IMR-90 (cell line): ENCODE measurements at regions not wholly inside any gene's neighbourhood (a gene's known extent, or its start where the extent isn't known, plus 50 kb on each side); places are given as distances from the start of the nearest gene placed in this dataset.

Experiments
- ATAC-seq: fragments of 200-7000 bp; cut with Tn5 transposase; 2 replicates; pipeline ENCODE4 v1.9.1; 2020; ENCODE audit warnings: low read depth, mild to moderate bottlenecking, moderate library complexity
- BruUV-seq: library from RNA; stranded (reverse); fragments of 400-500 nt; replicated peaks from 2 replicates; lab custom pipeline; 2021; lab: Mats Ljungman, UMichigan
- CTCF ChIA-PET: fragments of 300-600 bp; formaldehyde crosslinking; extraction: SDS; loops from one replicate; lab custom pipeline; 2021; ENCODE audit warnings: antibody characterized with exemption; lab: Yijun Ruan, JAX
- POLR2A ChIA-PET: fragments of 300-600 bp; sonication (Branson Sonifier 250); formaldehyde crosslinking; loops from one replicate; lab custom pipeline; 2022; ENCODE audit warnings: antibody characterized with exemption; ENCODE audit not compliant: unreplicated experiment; lab: Charles Lee
- DNase-seq: peaks from one replicate; pipeline ENCODE4 v3.0.0; 2013
- H2AFZ ChIP-seq: replicated peaks from 2 replicates; pipeline ENCODE3; 2013; ENCODE audit warnings: low read length, mild to moderate bottlenecking; ENCODE audit not compliant: poor library complexity
- H2AK5ac ChIP-seq: 2 replicates; pipeline ENCODE4 v1.6.1; 2013; ENCODE audit warnings: low read depth, low read length, inconsistent platforms
- H2AK9ac ChIP-seq: replicated peaks from 2 replicates; pipeline ENCODE3; 2013; ENCODE audit warnings: mild to moderate bottlenecking, low read depth, low read length, moderate library complexity; ENCODE audit not compliant: poor library complexity
- H2BK120ac ChIP-seq: 2 replicates; pipeline ENCODE4 v1.6.1; 2013; ENCODE audit warnings: low read depth, low read length, inconsistent platforms
- H2BK15ac ChIP-seq: 3 replicates; pipeline ENCODE4 v1.6.1; 2013; ENCODE audit warnings: low read depth, low read length, inconsistent platforms
- H2BK20ac ChIP-seq: 2 replicates; pipeline ENCODE4 v1.6.1; 2013; ENCODE audit warnings: low read depth, mild to moderate bottlenecking, inconsistent platforms, low read length, moderate library complexity
- H2BK5ac ChIP-seq: 2 replicates; pipeline ENCODE4 v1.6.1; 2013; ENCODE audit warnings: mild to moderate bottlenecking, low read depth, low read length, inconsistent platforms; ENCODE audit not compliant: poor library complexity, severe bottlenecking
- H3K14ac ChIP-seq: replicated peaks from 2 replicates; pipeline ENCODE4 v1.6.1; 2013; ENCODE audit warnings: low read depth, low read length, inconsistent platforms
- H3K18ac ChIP-seq: 2 replicates; pipeline ENCODE4 v1.6.1; 2013; ENCODE audit warnings: low read depth, low read length, control low read depth
- H3K23ac ChIP-seq: 2 replicates; pipeline ENCODE4 v1.6.1; 2013; ENCODE audit warnings: low read depth, low read length, inconsistent platforms
- H3K27ac ChIP-seq: 2 replicates; pipeline ENCODE4 v1.5.1; 2013; ENCODE audit warnings: mild to moderate bottlenecking, control low read depth, low read length; ENCODE audit not compliant: insufficient read depth
- H3K27me3 ChIP-seq: 2 replicates; pipeline ENCODE4 v1.6.1; 2013; ENCODE audit warnings: low read length; ENCODE audit not compliant: control insufficient read depth, insufficient read depth
- H3K36me3 ChIP-seq: 2 replicates; pipeline ENCODE4 v1.6.1; 2013; ENCODE audit warnings: low read length, mixed read lengths; ENCODE audit not compliant: control insufficient read depth, insufficient read depth
- H3K4ac ChIP-seq: 2 replicates; pipeline ENCODE4 v1.6.1; 2013; ENCODE audit warnings: low read depth, low read length, inconsistent platforms
- H3K4me1 ChIP-seq: 2 replicates; pipeline ENCODE4 v1.6.1; 2013; ENCODE audit warnings: low read length, mixed read lengths; ENCODE audit not compliant: control insufficient read depth, insufficient read depth
- H3K4me2 ChIP-seq: 2 replicates; pipeline ENCODE4 v1.6.1; 2013; ENCODE audit warnings: low read depth, mild to moderate bottlenecking, control low read depth, low read length, moderate library complexity
- H3K4me3 ChIP-seq: 2 replicates; pipeline ENCODE4 v1.5.1; 2013; ENCODE audit warnings: low read depth, mild to moderate bottlenecking, control low read depth, low read length, moderate library complexity; ENCODE audit not compliant: insufficient read depth
- H3K56ac ChIP-seq: 2 replicates; pipeline ENCODE4 v1.6.1; 2013; ENCODE audit warnings: low read length, inconsistent platforms; ENCODE audit not compliant: insufficient read depth; ENCODE audit errors: extremely low read depth
- H3K79me1 ChIP-seq, 2 experiments: 2 replicates each; pipeline ENCODE4 v1.6.1; 2013; ENCODE audit warnings: low read length in 2 of 2, inconsistent platforms in 1 of 2, low read depth in 1 of 2
- H3K9ac ChIP-seq: 2 replicates; pipeline ENCODE4 v1.6.1; 2013; ENCODE audit warnings: low read depth, low read length, control low read depth
- H3K9me1 ChIP-seq: 2 replicates; pipeline ENCODE4 v1.6.1; 2013; ENCODE audit warnings: low read length, inconsistent platforms; ENCODE audit not compliant: insufficient read depth
- H3K9me3 ChIP-seq: 2 replicates; pipeline ENCODE4 v1.6.1; 2013; ENCODE audit warnings: low read length; ENCODE audit not compliant: control insufficient read depth, insufficient read depth
- H4K20me1 ChIP-seq: 2 replicates; pipeline ENCODE4 v1.6.1; 2013; ENCODE audit warnings: low read length, inconsistent platforms; ENCODE audit not compliant: insufficient read depth
- H4K5ac ChIP-seq: 2 replicates; pipeline ENCODE4 v1.6.1; 2013; ENCODE audit warnings: mild to moderate bottlenecking, low read depth, low read length, control low read depth
- H4K8ac ChIP-seq, 2 experiments: 2 replicates each; pipeline ENCODE4 v1.6.1; 2013; ENCODE audit warnings: low read depth in 2 of 2, low read length in 2 of 2, control low read depth in 1 of 2, inconsistent platforms in 1 of 2
- H4K91ac ChIP-seq: 2 replicates; pipeline ENCODE4 v1.6.1; 2013; ENCODE audit warnings: low read depth, low read length, inconsistent platforms; ENCODE audit not compliant: insufficient read depth
- BHLHE40 ChIP-seq: fragments of 150-350 bp; IDR thresholded peaks from 2 replicates; pipeline ENCODE4 v1.6.1; 2016; ENCODE audit warnings: mild to moderate bottlenecking, low read depth, low read length
- CEBPB ChIP-seq: IDR thresholded peaks from 2 replicates; pipeline ENCODE4 v1.6.1; 2012; ENCODE audit warnings: low read depth, low read length, improper control_type of control experiment
- CHD1 ChIP-seq: IDR thresholded peaks from 2 replicates; pipeline ENCODE4 v1.6.1; 2012; ENCODE audit warnings: low read depth, low read length, improper control_type of control experiment
- CTCF ChIP-seq: conservative IDR thresholded peaks from 2 replicates; pipeline ENCODE4 v1.5.1; 2012; ENCODE audit warnings: mild to moderate bottlenecking, low read depth, low read length, improper control_type of control experiment
- ELK1 ChIP-seq: fragments of 150-350 bp; IDR thresholded peaks from 2 replicates; pipeline ENCODE4 v1.6.1; 2016; ENCODE audit warnings: low read depth, mild to moderate bottlenecking, low read length, moderate library complexity, borderline replicate concordance
- FOS ChIP-seq: fragments of 150-350 bp; IDR thresholded peaks from 2 replicates; pipeline ENCODE4 v1.6.1; 2016; ENCODE audit warnings: low read depth, low read length
- MAZ ChIP-seq: IDR thresholded peaks from 2 replicates; pipeline ENCODE4 v1.6.1; 2012; ENCODE audit warnings: low read depth, mild to moderate bottlenecking, low read length, improper control_type of control experiment, moderate library complexity, borderline replicate concordance
- MXI1 ChIP-seq: IDR thresholded peaks from 2 replicates; pipeline ENCODE4 v1.6.1; 2012; ENCODE audit warnings: low read depth, mild to moderate bottlenecking, low read length, moderate library complexity, borderline replicate concordance
- NFE2L2 ChIP-seq: fragments of 150-350 bp; IDR thresholded peaks from 2 replicates; pipeline ENCODE4 v1.6.1; 2016; ENCODE audit warnings: low read depth, mild to moderate bottlenecking, low read length
- POLR2A ChIP-seq: IDR thresholded peaks from 2 replicates; pipeline ENCODE4 v1.6.1; 2012; ENCODE audit warnings: mild to moderate bottlenecking, low read depth, low read length
- RAD21 ChIP-seq: IDR thresholded peaks from 2 replicates; pipeline ENCODE4 v1.6.1; 2012; ENCODE audit warnings: low read length, improper control_type of control experiment
- RCOR1 ChIP-seq: IDR thresholded peaks from 2 replicates; pipeline ENCODE4 v1.6.1; 2012; ENCODE audit warnings: mild to moderate bottlenecking, low read length, improper control_type of control experiment; ENCODE audit not compliant: insufficient replicate concordance
- RFX5 ChIP-seq: IDR thresholded peaks from 2 replicates; pipeline ENCODE4 v1.8.0; 2012; ENCODE audit warnings: low read depth, mild to moderate bottlenecking, low read length, moderate library complexity
- SMC3 ChIP-seq: fragments of 150-350 bp; IDR thresholded peaks from 2 replicates; pipeline ENCODE4 v1.6.1; 2016; ENCODE audit warnings: low read depth, mild to moderate bottlenecking, antibody characterized with exemption, low read length, moderate library complexity
- WGBS, 2 experiments: methylation state at CpG; one replicate each; pipeline versions ENCODE4 v1.1.5 to v1.1.7; 2013; ENCODE audit warnings: missing lambda C conversion rate in 2 of 2; ENCODE audit not compliant: insufficient read length in 1 of 2; ENCODE audit errors: extremely low coverage in 2 of 2; 5-methylcytosine and 5-hydroxymethylcytosine counted together
- dilution Hi-C: fragments of 300-500 bp; cut with HindIII; formaldehyde crosslinking; loops from one replicate; pipeline ENCODE4 v1.14.3; 2018; ENCODE audit warnings: low sequenced_read_pairs; ENCODE audit not compliant: unreplicated experiment
- in situ Hi-C: fragments of 300-500 bp; cut with MboI; formaldehyde crosslinking; loops from 3 replicates; pipeline ENCODE4 v1.14.3; 2019; ENCODE audit warnings: low sequenced_read_pairs, inconsistent platforms, mixed read lengths
- intact Hi-C: fragments of 100-400 bp; cut with micrococcal nuclease; formaldehyde crosslinking; loops from 2 replicates; pipeline ENCODE4 v1.10.0; 2022
- TF ChIP-seq, protein P1 (sequence below): fragments of 150-350 bp; IDR thresholded peaks from 2 replicates; pipeline ENCODE4 v1.6.1; 2017; ENCODE audit warnings: mild to moderate bottlenecking, antibody characterized with exemption, low read length, low read depth

DNA sequence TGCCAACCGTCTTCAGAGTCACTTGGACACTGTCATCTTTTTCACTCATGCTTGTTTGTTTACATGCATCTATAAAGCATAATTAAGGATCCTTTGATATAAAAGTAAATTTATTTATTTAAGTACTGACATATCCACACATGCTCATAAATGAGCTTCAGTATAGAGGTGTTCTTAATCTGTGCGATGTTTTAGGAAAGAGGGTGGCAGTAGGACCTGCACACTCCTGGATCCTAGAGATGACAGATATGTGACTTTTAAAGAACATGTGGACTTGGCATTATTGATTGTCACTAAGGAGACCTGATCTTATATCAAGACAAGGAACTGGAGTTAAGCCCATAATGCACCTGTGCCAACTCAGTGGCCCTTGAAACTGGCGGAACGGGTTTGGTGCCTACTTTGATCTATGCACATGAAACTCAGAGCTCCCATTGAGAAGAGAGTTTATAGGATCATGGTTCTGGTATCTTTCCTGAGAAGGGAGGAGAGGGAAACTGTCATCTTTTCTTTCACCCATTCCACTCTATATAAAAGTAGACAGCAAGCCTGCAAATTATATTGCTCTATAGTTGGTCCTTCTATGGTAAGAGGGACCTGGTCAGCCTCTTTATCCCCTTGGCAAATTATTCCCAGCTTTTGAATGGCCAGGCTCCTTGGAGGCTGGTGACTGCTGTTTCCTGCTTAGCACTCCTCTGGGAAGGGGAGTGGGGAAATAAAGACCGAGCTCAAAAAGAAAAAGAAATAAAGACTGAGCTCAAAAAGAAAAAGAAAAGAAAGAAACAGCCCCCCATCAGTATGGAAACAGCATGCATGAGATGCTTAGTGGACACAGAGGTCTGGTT lies 57.8 kb upstream of the LIFR start:
- Histone ChIP-seq H2AK9ac (no peak overlapping the region), H3K18ac (no peak overlapping the region), H3K23ac (no peak overlapping the region), H4K20me1 (no peaks in the 10 kb centered on the region), H2AFZ (no peak overlapping the region), H2BK15ac (no peak overlapping the region), H2AK5ac (no peak overlapping the region), H3K9me1 (no peaks in the 10 kb centered on the region), H3K36me3 (no peaks in the 10 kb centered on the region), H4K91ac (no peak overlapping the region), H3K4me1 (peaks cover 2% of the 10 kb centered on the region; the same call in 1 of the 2 replicates), H2BK120ac (no peak overlapping the region), H4K8ac (no peak overlapping the region), H3K9me3 (no peaks in the 10 kb centered on the region), H3K27ac (no peak overlapping the region), H3K4me2 (no peak overlapping the region), H3K9ac (no peak overlapping the region), H3K14ac (no peak overlapping the region), H4K5ac (no peak overlapping the region), H2BK20ac (no peak overlapping the region), H3K27me3 (peaks cover 1% of the 10 kb centered on the region; the same call in 1 of the 2 replicates), H3K4ac (no peak overlapping the region), H2BK5ac (no peak overlapping the region), H3K56ac (no peak overlapping the region), H3K4me3 (no peak overlapping the region), H3K79me1 (no peaks in the 10 kb centered on the region)
- dilution Hi-C loops (no loop called here), intact Hi-C loops (no loop called here), in situ Hi-C loops (no loop called here)
- ChIA-PET CTCF (interaction anchor here (1.0 kb wide), 1 partner anchor 194 kb away, joined by 4 read pairs; no protein-coding TSS in a partner anchor), POLR2A (no interaction called here)
- DNase-seq (no peak), ATAC-seq (no peak)
- no CpG with 5 or more reads among the region's 5 CpGs for WGBS, 2 experiments
- no TSS peak for BruUV-seq
- no peak for TF ChIP-seq MAZ
- TF ChIP-seq MXI1, result no peak
- TF ChIP-seq BHLHE40, result no peak
- TF ChIP-seq CHD1, result no peak
- TF ChIP-seq RCOR1, result no peak
- TF ChIP-seq, protein P1, sequence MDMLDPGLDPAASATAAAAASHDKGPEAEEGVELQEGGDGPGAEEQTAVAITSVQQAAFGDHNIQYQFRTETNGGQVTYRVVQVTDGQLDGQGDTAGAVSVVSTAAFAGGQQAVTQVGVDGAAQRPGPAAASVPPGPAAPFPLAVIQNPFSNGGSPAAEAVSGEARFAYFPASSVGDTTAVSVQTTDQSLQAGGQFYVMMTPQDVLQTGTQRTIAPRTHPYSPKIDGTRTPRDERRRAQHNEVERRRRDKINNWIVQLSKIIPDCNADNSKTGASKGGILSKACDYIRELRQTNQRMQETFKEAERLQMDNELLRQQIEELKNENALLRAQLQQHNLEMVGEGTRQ, result no peak
- TF ChIP-seq POLR2A, result no peak
- TF ChIP-seq RAD21, result no peak
- TF ChIP-seq NFE2L2, result no peak
- no peak for TF ChIP-seq CEBPB
- TF ChIP-seq CTCF, result no peak
- no peak for TF ChIP-seq ELK1
- no peak for TF ChIP-seq FOS
- TF ChIP-seq RFX5, result no peak
- TF ChIP-seq SMC3, result no peak
